ENCODE measurements at regions not wholly inside any gene's neighbourhood (a gene's known extent, or its start where the extent isn't known, plus 50 kb on each side); places are given as distances from the start of the nearest gene placed in this dataset.

DNA sequence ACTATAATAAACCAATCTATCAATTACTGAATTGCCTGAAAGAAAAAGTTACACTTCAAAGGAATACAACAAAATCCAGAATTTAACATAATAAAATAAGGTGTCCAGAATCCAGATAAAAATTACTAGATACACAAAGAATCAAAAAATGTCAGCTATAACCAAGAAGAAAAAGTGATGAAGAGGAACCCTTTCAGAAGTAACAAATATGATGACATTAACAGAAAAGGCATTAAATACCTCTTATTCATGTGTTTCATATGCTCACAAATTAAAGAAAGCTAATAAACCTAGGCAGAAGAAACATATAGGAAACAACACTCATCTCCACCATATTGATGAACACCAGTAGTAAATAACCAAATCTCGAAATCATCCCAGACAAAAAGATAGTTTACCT, 722.8 kb downstream of the ADCYAP1 start:
- Histone ChIP-seq H3K27ac (no peak overlapping the region), H3K9me3 (peaks cover 0 to 12% of the 10 kb centered on the region in 2 donors), H3K4me3 (no peak overlapping the region), H3K27me3 (no peaks in the 10 kb centered on the region), H3K4me1 (no peaks in the 10 kb centered on the region), H3K36me3 (no peaks in the 10 kb centered on the region)
- no peak for DNase-seq (ENCODE audit: low spot score in 2 of 2)
- TF ChIP-seq, protein P1, sequence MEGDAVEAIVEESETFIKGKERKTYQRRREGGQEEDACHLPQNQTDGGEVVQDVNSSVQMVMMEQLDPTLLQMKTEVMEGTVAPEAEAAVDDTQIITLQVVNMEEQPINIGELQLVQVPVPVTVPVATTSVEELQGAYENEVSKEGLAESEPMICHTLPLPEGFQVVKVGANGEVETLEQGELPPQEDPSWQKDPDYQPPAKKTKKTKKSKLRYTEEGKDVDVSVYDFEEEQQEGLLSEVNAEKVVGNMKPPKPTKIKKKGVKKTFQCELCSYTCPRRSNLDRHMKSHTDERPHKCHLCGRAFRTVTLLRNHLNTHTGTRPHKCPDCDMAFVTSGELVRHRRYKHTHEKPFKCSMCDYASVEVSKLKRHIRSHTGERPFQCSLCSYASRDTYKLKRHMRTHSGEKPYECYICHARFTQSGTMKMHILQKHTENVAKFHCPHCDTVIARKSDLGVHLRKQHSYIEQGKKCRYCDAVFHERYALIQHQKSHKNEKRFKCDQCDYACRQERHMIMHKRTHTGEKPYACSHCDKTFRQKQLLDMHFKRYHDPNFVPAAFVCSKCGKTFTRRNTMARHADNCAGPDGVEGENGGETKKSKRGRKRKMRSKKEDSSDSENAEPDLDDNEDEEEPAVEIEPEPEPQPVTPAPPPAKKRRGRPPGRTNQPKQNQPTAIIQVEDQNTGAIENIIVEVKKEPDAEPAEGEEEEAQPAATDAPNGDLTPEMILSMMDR (IDR thresholded peaks at IDR 0.05): no peak
- TF ChIP-seq POLR2A (IDR thresholded peaks at IDR 0.05) (no peak), POLR2AphosphoS5 (IDR thresholded peaks at IDR 0.05) (no peak)
- intact Hi-C loops (cut with DNase I; ENCODE audit: low total_unique reads): no loop called here

DNA sequence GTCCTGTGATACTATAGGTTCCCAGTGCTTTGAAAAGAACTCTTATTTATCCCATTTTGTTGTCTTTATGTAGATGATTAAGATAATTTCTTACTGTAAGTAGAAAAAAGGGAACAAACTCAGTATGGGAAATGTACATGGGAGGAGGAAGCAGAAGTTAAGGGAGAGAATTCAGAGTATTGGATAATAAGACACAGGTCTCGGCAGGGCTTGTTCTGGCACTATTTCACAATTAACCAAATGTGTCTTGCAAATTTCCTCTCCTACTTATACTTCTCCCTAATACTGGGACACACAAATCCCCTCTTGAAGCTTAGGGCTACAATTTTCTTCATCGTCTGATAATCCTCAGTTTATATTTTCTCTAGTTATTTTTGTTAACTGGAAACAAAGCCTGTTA, 744.0 kb downstream of the ADCYAP1 start:
- H3K9me3 ChIP-seq: no peaks in the 10 kb centered on the region
- H3K36me3 ChIP-seq: no peaks in the 10 kb centered on the region
- TF ChIP-seq POLR2A (IDR thresholded peaks at IDR 0.05) (no peak), POLR2AphosphoS5 (IDR thresholded peaks at IDR 0.05) (no peak)
- TF ChIP-seq, protein P1 (IDR thresholded peaks at IDR 0.05): no peak
- H3K27me3 ChIP-seq: no peaks in the 10 kb centered on the region
- H3K4me3 ChIP-seq: no peak overlapping the region
- no peaks in the 10 kb centered on the region for H3K4me1 ChIP-seq
- DNase-seq (ENCODE audit: low spot score in 2 of 2): no peak
- intact Hi-C loops (cut with DNase I; ENCODE audit: low total_unique reads): no loop called here
- H3K27ac ChIP-seq: no peak overlapping the region

DNA sequence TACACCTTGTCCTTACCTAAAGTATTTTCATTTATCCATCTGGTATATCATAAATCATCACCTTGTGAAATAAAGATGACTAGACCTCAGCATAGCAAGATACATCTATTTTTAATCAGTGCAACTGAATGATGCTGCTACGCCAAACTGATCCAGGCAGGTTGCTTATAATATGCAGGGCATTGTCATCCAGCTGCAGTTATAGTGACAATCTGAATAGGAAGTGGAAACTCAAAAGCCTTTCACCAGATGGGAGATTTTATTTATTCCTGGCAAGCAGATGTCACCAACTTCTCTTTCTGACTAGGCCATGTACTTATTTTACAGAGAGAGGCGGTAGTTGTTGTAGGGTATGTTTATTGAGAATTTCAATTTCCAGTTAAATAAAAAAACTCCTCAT, 747.3 kb downstream of the ADCYAP1 start:
- H3K27ac ChIP-seq: no peak overlapping the region
- H3K9me3 ChIP-seq: no peaks in the 10 kb centered on the region
- no peak overlapping the region for H3K4me3 ChIP-seq
- no peaks in the 10 kb centered on the region for H3K36me3 ChIP-seq
- no peaks in the 10 kb centered on the region for H3K4me1 ChIP-seq
- intact Hi-C loops (cut with DNase I; ENCODE audit: low total_unique reads): no loop called here
- no peak for DNase-seq (ENCODE audit: low spot score in 2 of 2)
- H3K27me3 ChIP-seq: no peaks in the 10 kb centered on the region
- TF ChIP-seq POLR2AphosphoS5 (IDR thresholded peaks at IDR 0.05) (no peak), POLR2A (IDR thresholded peaks at IDR 0.05) (no peak)
- TF ChIP-seq, protein P1 (IDR thresholded peaks at IDR 0.05): no peak

DNA sequence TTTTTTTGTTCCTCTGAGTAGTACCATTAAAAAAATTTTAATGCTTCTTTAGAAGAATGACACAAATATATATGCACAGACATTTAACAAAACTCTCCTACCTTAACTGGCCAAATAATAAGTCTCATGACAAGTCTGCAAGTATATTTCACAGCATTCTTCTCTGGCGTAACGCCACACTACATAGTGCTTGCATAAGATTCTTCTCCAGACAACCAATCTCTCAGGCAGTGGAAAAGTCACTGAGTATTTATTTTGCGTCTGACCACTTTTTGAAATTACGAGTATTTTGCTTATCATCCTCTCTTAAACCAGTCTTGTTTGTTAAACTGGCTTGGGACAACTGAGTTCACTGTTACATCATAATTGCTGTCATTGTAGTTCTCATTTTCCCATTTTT, 749.2 kb downstream of the ADCYAP1 start:
- Histone ChIP-seq H3K9me3 (no peaks in the 10 kb centered on the region), H3K4me1 (no peaks in the 10 kb centered on the region), H3K27me3 (no peaks in the 10 kb centered on the region), H3K4me3 (no peak overlapping the region), H3K27ac (no peak overlapping the region), H3K36me3 (no peaks in the 10 kb centered on the region)
- no peak for DNase-seq (ENCODE audit: low spot score in 2 of 2)
- TF ChIP-seq POLR2AphosphoS5 (IDR thresholded peaks at IDR 0.05) (no peak), POLR2A (IDR thresholded peaks at IDR 0.05) (no peak)
- TF ChIP-seq, protein P1 (IDR thresholded peaks at IDR 0.05): no peak
- intact Hi-C loops (cut with DNase I; ENCODE audit: low total_unique reads): no loop called here

DNA sequence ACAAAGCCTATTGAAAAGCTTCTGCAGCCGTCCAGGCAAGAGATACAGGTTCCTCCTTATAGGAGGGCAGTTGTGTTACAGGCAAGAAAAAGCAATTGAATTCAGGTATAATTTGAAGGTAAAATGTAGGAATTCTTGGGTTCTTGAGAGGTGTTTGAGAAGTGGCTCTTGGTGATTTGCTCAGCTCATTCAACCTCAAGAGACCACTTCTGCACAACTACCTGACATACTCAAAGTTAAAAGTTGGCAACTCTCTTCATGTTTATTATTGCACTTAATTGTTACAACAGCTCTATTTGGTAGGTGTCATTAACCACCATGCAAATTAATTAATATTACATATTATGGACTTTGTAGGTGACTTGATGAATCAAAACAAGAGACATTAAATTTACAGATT, 753.2 kb downstream of the ADCYAP1 start:
- Histone ChIP-seq H3K4me3 (no peak overlapping the region), H3K36me3 (no peaks in the 10 kb centered on the region), H3K9me3 (no peaks in the 10 kb centered on the region), H3K27ac (no peak overlapping the region), H3K4me1 (no peaks in the 10 kb centered on the region), H3K27me3 (no peaks in the 10 kb centered on the region)
- no peak for DNase-seq (ENCODE audit: low spot score in 2 of 2)
- TF ChIP-seq POLR2A (IDR thresholded peaks at IDR 0.05) (no peak), POLR2AphosphoS5 (IDR thresholded peaks at IDR 0.05) (no peak)
- TF ChIP-seq, protein P1 (IDR thresholded peaks at IDR 0.05): no peak
- intact Hi-C loops (cut with DNase I; ENCODE audit: low total_unique reads): no loop called here

Measured in breast epithelium (tissue), 4 donors.